GM23338 (cell line): ENCODE measurements at regions not wholly inside any gene's neighbourhood (a gene's known extent, or its start where the extent isn't known, plus 50 kb on each side); places are given as distances from the start of the nearest gene placed in this dataset.

Source experiments
- ATAC-seq: fragments of 200-7000 bp; cut with Tn5 transposase; 3 replicates; pipeline ENCODE4 v1.9.1; 2020
- DNase-seq: peaks from one replicate; pipeline ENCODE4 v3.0.0-alpha.2; 2015; ENCODE audit warnings: low spot score
- H2AFZ ChIP-seq: fragments of 200-600 bp; sonication (generic); 2 replicates; pipeline ENCODE4 v1.8.0; 2016; ENCODE audit warnings: antibody characterized with exemption, mild to moderate bottlenecking, moderate library complexity
- H3F3A ChIP-seq: fragments of 200-600 bp; sonication (generic); replicated peaks from 2 replicates; pipeline ENCODE4 v1.8.0; 2017; ENCODE audit warnings: antibody characterized with exemption, mixed run types, low read depth
- H3K27ac ChIP-seq: fragments of 200-600 bp; sonication (generic); 2 replicates; pipeline ENCODE4 v1.6.1; 2016; ENCODE audit warnings: low read depth
- H3K27me3 ChIP-seq: fragments of 200-600 bp; sonication (generic); 2 replicates; pipeline ENCODE4 v1.8.0; 2016; ENCODE audit warnings: mild to moderate bottlenecking, mixed run types, moderate library complexity; ENCODE audit not compliant: insufficient read depth
- H3K36me3 ChIP-seq: fragments of 200-600 bp; sonication (generic); 2 replicates; pipeline ENCODE4 v1.8.0; 2016; ENCODE audit warnings: mild to moderate bottlenecking; ENCODE audit not compliant: insufficient read depth
- H3K4me1 ChIP-seq: fragments of 200-600 bp; sonication (generic); 2 replicates; pipeline ENCODE4 v1.8.0; 2016; ENCODE audit warnings: mild to moderate bottlenecking, moderate library complexity; ENCODE audit not compliant: insufficient read depth
- H3K4me2 ChIP-seq: fragments of 200-600 bp; sonication (generic); 2 replicates; pipeline ENCODE4 v1.7.1; 2017; ENCODE audit warnings: mixed run types
- H3K4me3 ChIP-seq: fragments of 200-600 bp; sonication (generic); 2 replicates; pipeline ENCODE4 v1.6.1; 2016; ENCODE audit warnings: mixed run types
- H3K79me2 ChIP-seq: fragments of 200-600 bp; sonication (generic); replicated peaks from 2 replicates; pipeline ENCODE4 v1.8.0; 2017; ENCODE audit warnings: mild to moderate bottlenecking; ENCODE audit not compliant: insufficient read depth
- H3K9me2 ChIP-seq: fragments of 200-600 bp; sonication (generic); 2 replicates; pipeline ENCODE4 v1.8.0; 2017; ENCODE audit not compliant: insufficient read depth
- H4K20me1 ChIP-seq: fragments of 200-600 bp; sonication (generic); replicated peaks from 2 replicates; pipeline ENCODE4 v1.8.0; 2017; ENCODE audit warnings: mild to moderate bottlenecking; ENCODE audit not compliant: insufficient read depth
- H3K27ac Mint-ChIP-seq: 2 replicates; pipeline ENCODE4 v1.8.0; 2020; ENCODE audit warnings: inconsistent platforms, mild to moderate bottlenecking, moderate library complexity, mixed read lengths
- H3K27me3 Mint-ChIP-seq: 3 replicates; pipeline ENCODE4 v1.8.0; 2022; ENCODE audit warnings: low read depth, mild to moderate bottlenecking, moderate library complexity, mixed read lengths, inconsistent platforms; ENCODE audit not compliant: insufficient read depth, poor library complexity
- H3K36me3 Mint-ChIP-seq: 3 replicates; pipeline ENCODE4 v1.8.0; 2021; ENCODE audit warnings: low read depth, mild to moderate bottlenecking, inconsistent platforms, moderate library complexity, mixed read lengths
- H3K4me1 Mint-ChIP-seq: 3 replicates; pipeline ENCODE4 v1.8.0; 2020; ENCODE audit warnings: mild to moderate bottlenecking, inconsistent platforms, mixed read lengths
- H3K4me3 Mint-ChIP-seq: 3 replicates; pipeline ENCODE4 v1.8.0; 2021; ENCODE audit warnings: moderate library complexity, mild to moderate bottlenecking, inconsistent platforms, mixed read lengths
- H3K9me3 Mint-ChIP-seq: 3 replicates; pipeline ENCODE4 v1.8.0; 2020; ENCODE audit warnings: moderate library complexity, mild to moderate bottlenecking, inconsistent platforms, mixed read lengths
- ETS1 ChIP-seq: IDR thresholded peaks from 2 replicates; pipeline ENCODE4 v1.6.1; 2016; ENCODE audit warnings: antibody characterized with exemption
- EZH2 ChIP-seq: fragments of 200-600 bp; sonication (generic); IDR thresholded peaks from one replicate; pipeline ENCODE4 v1.8.0; 2017; ENCODE audit warnings: antibody characterized with exemption, mild to moderate bottlenecking, low read depth; ENCODE audit not compliant: unreplicated experiment
- NANOG ChIP-seq: IDR thresholded peaks from 2 replicates; pipeline ENCODE4 v1.6.1; 2016; ENCODE audit warnings: antibody characterized with exemption, borderline replicate concordance
- POLR2AphosphoS5 ChIP-seq: IDR thresholded peaks from 2 replicates; pipeline ENCODE4 v1.6.1; 2016; ENCODE audit warnings: antibody characterized with exemption, low read depth
- REST ChIP-seq: IDR thresholded peaks from one replicate; pipeline ENCODE4 v1.6.1; 2018; ENCODE audit warnings: antibody characterized with exemption; ENCODE audit not compliant: unreplicated experiment
- STAT1 ChIP-seq: IDR thresholded peaks from one replicate; pipeline ENCODE4 v1.6.1; 2016; ENCODE audit warnings: antibody characterized with exemption; ENCODE audit not compliant: unreplicated experiment

- Histone ChIP-seq H3K4me1 (no peaks in the 10 kb centered on the region), H3K4me3 (no peak overlapping the region), H3K9me2 (0 out of 2 replicates have a peak, but pooled peaks cover 3% of the 10 kb centered on the region), H3K79me2 (no peaks in the 10 kb centered on the region), H3F3A (no peaks in the 10 kb centered on the region), H2AFZ (no peak overlapping the region), H3K27ac (no peak overlapping the region), H3K36me3 (no peaks in the 10 kb centered on the region), H3K4me2 (no peak overlapping the region), H4K20me1 (no peaks in the 10 kb centered on the region), H3K27me3 (no peaks in the 10 kb centered on the region)
- no peaks in the 10 kb centered on the region for H3K27me3 Mint-ChIP-seq
- no peak overlapping the region for H3K27ac Mint-ChIP-seq
- 0 out of 3 replicates have a peak, but pooled peaks cover 4% of the 10 kb centered on the region for H3K4me1 Mint-ChIP-seq
- no peak overlapping the region for H3K4me3 Mint-ChIP-seq
- ATAC-seq (no peak), DNase-seq (no peak)
- TF ChIP-seq NANOG (no peak), ETS1 (no peak), POLR2AphosphoS5 (no peak)
- H3K9me3 Mint-ChIP-seq = peaks cover 82% of the 10 kb centered on the region
- peaks cover 9% of the 10 kb centered on the region; the same call in 1 of the 3 replicates for H3K36me3 Mint-ChIP-seq
These were observed 130.7 kb upstream of the BACE2 start for GRCh38 chr21:41037212-41037611.

GRCh38 chr21:41037936-41038335 is 130.0 kb upstream of the BACE2 start:
- peak; percentile 3 for DNase-seq
- Histone ChIP-seq H3K79me2 (no peaks in the 10 kb centered on the region), H3K27me3 (no peaks in the 10 kb centered on the region), H3K4me1 (no peaks in the 10 kb centered on the region), H3F3A (no peaks in the 10 kb centered on the region), H3K27ac (no peak overlapping the region), H4K20me1 (no peaks in the 10 kb centered on the region), H3K9me2 (0 out of 2 replicates have a peak, but pooled peaks cover 3% of the 10 kb centered on the region), H2AFZ (no peak overlapping the region), H3K36me3 (no peaks in the 10 kb centered on the region), H3K4me3 (no peak overlapping the region), H3K4me2 (no peak overlapping the region)
- Mint-ChIP-seq H3K36me3 (peaks cover 9% of the 10 kb centered on the region; the same call in 1 of the 3 replicates), H3K27me3 (no peaks in the 10 kb centered on the region), H3K4me3 (no peak overlapping the region), H3K27ac (no peak overlapping the region), H3K9me3 (peaks cover 81% of the 10 kb centered on the region), H3K4me1 (0 out of 3 replicates have a peak, but pooled peaks cover 4% of the 10 kb centered on the region)
- TF ChIP-seq REST = no peak
- TF ChIP-seq EZH2 = no peak
- TF ChIP-seq POLR2AphosphoS5 = no peak
- TF ChIP-seq STAT1 = no peak
- ATAC-seq = no peak
